Hepatocyte (in vitro differentiated cells): ENCODE measurements at regions not wholly inside any gene's neighbourhood (a gene's known extent, or its start where the extent isn't known, plus 50 kb on each side); places are given as distances from the start of the nearest gene placed in this dataset.

Source experiments
- EZH2 ChIP-seq: fragments of 200-600 bp; sonication (generic); IDR thresholded peaks from 2 replicates; pipeline ENCODE4 v1.6.1; 2016; ENCODE audit warnings: antibody characterized with exemption, mild to moderate bottlenecking, borderline replicate concordance
- TF ChIP-seq, protein P1 (sequence below): fragments of 200-600 bp; sonication (generic); IDR thresholded peaks from 2 replicates; pipeline ENCODE4 v1.5.1; 2016; ENCODE audit warnings: antibody characterized with exemption, mild to moderate bottlenecking; ENCODE audit not compliant: poor library complexity

DNA sequence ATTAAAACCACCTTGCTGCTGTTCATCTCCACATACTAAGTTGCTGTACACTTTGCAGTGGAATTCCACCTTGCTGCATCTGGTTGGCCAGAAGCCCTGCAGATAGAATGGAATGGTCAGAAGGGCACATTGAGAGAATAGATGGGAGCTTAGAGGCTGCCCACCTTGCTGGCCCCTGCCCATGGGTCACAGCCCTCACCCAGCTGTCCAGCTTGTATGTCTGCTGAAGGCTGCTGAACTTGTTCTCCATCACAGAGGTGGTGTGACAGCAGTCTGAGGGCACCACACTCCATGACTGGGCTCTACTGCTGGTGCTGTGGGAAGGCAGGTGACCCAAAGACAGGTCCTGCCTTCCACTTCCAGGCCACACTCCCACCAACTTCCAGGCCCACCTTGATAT, 1755.4 kb downstream of the TP53TG3F start:
- TF ChIP-seq EZH2, result no peak
- TF ChIP-seq, protein P1, sequence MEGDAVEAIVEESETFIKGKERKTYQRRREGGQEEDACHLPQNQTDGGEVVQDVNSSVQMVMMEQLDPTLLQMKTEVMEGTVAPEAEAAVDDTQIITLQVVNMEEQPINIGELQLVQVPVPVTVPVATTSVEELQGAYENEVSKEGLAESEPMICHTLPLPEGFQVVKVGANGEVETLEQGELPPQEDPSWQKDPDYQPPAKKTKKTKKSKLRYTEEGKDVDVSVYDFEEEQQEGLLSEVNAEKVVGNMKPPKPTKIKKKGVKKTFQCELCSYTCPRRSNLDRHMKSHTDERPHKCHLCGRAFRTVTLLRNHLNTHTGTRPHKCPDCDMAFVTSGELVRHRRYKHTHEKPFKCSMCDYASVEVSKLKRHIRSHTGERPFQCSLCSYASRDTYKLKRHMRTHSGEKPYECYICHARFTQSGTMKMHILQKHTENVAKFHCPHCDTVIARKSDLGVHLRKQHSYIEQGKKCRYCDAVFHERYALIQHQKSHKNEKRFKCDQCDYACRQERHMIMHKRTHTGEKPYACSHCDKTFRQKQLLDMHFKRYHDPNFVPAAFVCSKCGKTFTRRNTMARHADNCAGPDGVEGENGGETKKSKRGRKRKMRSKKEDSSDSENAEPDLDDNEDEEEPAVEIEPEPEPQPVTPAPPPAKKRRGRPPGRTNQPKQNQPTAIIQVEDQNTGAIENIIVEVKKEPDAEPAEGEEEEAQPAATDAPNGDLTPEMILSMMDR, result no peak
